ENCODE measurements at regions not wholly inside any gene's neighbourhood (a gene's known extent, or its start where the extent isn't known, plus 50 kb on each side); places are given as distances from the start of the nearest gene placed in this dataset.

- Histone ChIP-seq H3K27me3 (ENCODE audit: control insufficient read depth, low read length) (no peaks in the 10 kb centered on the region), H3K9me2 (replicated peaks; ENCODE audit: control insufficient read depth, low read length) (no peaks in the 10 kb centered on the region), H3K4me2 (ENCODE audit: low read length) (no peak overlapping the region), H3K36me3 (ENCODE audit: control insufficient read depth, low read length) (no peaks in the 10 kb centered on the region), H3K79me2 (ENCODE audit: control insufficient read depth, low read length) (no peaks in the 10 kb centered on the region), H4K20me1 (ENCODE audit: control insufficient read depth, insufficient read depth, low read depth, low read length) (no peaks in the 10 kb centered on the region), H3K4me1 (ENCODE audit: control insufficient read depth, low read length) (no peaks in the 10 kb centered on the region), H3K4me3 (ENCODE audit: low read length) (no peak overlapping the region), H3K9me3 (ENCODE audit: control insufficient read depth, insufficient read depth, low read length) (no peaks in the 10 kb centered on the region), H3K27ac (ENCODE audit: low read depth, low read length) (no peak overlapping the region), H3F3A (ENCODE audit: control insufficient read depth, insufficient read depth) (no peaks in the 10 kb centered on the region)
- TF ChIP-seq EZH2phosphoT487 (IDR thresholded peaks at IDR 0.05; ENCODE audit: borderline replicate concordance, low read length): no peak
- TF ChIP-seq CTCF (IDR thresholded peaks at IDR 0.05; ENCODE audit: low read depth, low read length, poor library complexity, severe bottlenecking): no peak
These were observed 172.0 kb downstream of the KCNA4 start for GRCh38 chr11:29844701-29845379.

DNA sequence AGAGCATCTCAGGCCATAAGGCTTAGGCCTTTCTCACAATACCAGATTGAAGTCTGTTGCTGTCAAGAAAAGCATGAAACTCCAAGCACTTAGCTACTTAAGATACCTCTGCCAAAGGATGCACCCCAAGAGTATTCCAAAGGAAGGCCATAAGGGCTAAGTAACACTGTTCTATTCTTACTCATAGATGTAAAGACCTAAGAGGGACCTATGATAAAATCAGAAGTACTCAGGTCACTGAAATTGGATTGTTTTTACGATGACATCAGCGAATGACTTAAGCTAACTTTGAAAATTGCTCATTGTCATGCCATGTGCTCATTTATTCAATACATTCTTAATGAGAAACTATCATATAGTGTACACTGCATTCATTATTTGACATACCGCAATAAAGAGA is 172.8 kb downstream of the KCNA4 start:
- H3K9me3 ChIP-seq (ENCODE audit: control insufficient read depth, insufficient read depth, low read length): no peaks in the 10 kb centered on the region
- H3K36me3 ChIP-seq (ENCODE audit: control insufficient read depth, low read length): no peaks in the 10 kb centered on the region
- H4K20me1 ChIP-seq (ENCODE audit: control insufficient read depth, insufficient read depth, low read depth, low read length): no peaks in the 10 kb centered on the region
- H3K4me1 ChIP-seq (ENCODE audit: control insufficient read depth, low read length): no peaks in the 10 kb centered on the region
- no peak overlapping the region for H3K4me2 ChIP-seq (ENCODE audit: low read length)
- no peak overlapping the region for H3K27ac ChIP-seq (ENCODE audit: low read depth, low read length)
- no peaks in the 10 kb centered on the region for H3K27me3 ChIP-seq (ENCODE audit: control insufficient read depth, low read length)
- no peaks in the 10 kb centered on the region for H3K9me2 ChIP-seq (replicated peaks; ENCODE audit: control insufficient read depth, low read length)
- no peak overlapping the region for H3K4me3 ChIP-seq (ENCODE audit: low read length)
- H3F3A ChIP-seq (ENCODE audit: control insufficient read depth, insufficient read depth): no peaks in the 10 kb centered on the region
- H3K79me2 ChIP-seq (ENCODE audit: control insufficient read depth, low read length): no peaks in the 10 kb centered on the region
- TF ChIP-seq EZH2phosphoT487 (IDR thresholded peaks at IDR 0.05; ENCODE audit: borderline replicate concordance, low read length) (no peak), CTCF (IDR thresholded peaks at IDR 0.05; ENCODE audit: low read depth, low read length, poor library complexity, severe bottlenecking) (no peak)

- Histone ChIP-seq H3K4me2 (ENCODE audit: low read length) (no peak overlapping the region), H3K79me2 (ENCODE audit: control insufficient read depth, low read length) (no peaks in the 10 kb centered on the region), H3K27ac (ENCODE audit: low read depth, low read length) (no peak overlapping the region), H3K4me1 (ENCODE audit: control insufficient read depth, low read length) (no peaks in the 10 kb centered on the region), H4K20me1 (ENCODE audit: control insufficient read depth, insufficient read depth, low read depth, low read length) (no peaks in the 10 kb centered on the region), H3K4me3 (ENCODE audit: low read length) (no peak overlapping the region), H3K27me3 (ENCODE audit: control insufficient read depth, low read length) (no peaks in the 10 kb centered on the region), H3K9me3 (ENCODE audit: control insufficient read depth, insufficient read depth, low read length) (no peaks in the 10 kb centered on the region), H3K9me2 (replicated peaks; ENCODE audit: control insufficient read depth, low read length) (no peaks in the 10 kb centered on the region), H3K36me3 (ENCODE audit: control insufficient read depth, low read length) (no peaks in the 10 kb centered on the region), H3F3A (ENCODE audit: control insufficient read depth, insufficient read depth) (no peaks in the 10 kb centered on the region)
- no peak for TF ChIP-seq EZH2phosphoT487 (IDR thresholded peaks at IDR 0.05; ENCODE audit: borderline replicate concordance, low read length)
- no peak for TF ChIP-seq CTCF (IDR thresholded peaks at IDR 0.05; ENCODE audit: low read depth, low read length, poor library complexity, severe bottlenecking)
These were observed 174.8 kb downstream of the KCNA4 start for GRCh38 chr11:29842061-29842460.

Data from DOHH2 (cell line).